Bronchial epithelial cell (primary cell): ENCODE measurements at regions not wholly inside any gene's neighbourhood (a gene's known extent, or its start where the extent isn't known, plus 50 kb on each side); places are given as distances from the start of the nearest gene placed in this dataset.
"Not testable (repeated sequence)": the region's sequence is repeated elsewhere in the genome, so short reads cannot be mapped to it uniquely, and the experiment has no call there.

Experiments used
- DNase-seq: peaks from one replicate; pipeline ENCODE4 v3.0.0-alpha.2; 2010; ENCODE audit warnings: low read depth
- FAIRE-seq: peaks from 2 replicates; lab custom pipeline; 2011; peaks lifted over from hg19 to GRCh38; lab: Jason Lieb, UNC
- H3K27me3 ChIP-seq: 2 replicates; pipeline ENCODE4 v1.5.1; 2011; ENCODE audit warnings: low read length; ENCODE audit not compliant: control insufficient read depth, insufficient read depth
- H3K36me3 ChIP-seq: 2 replicates; pipeline ENCODE4 v1.5.1; 2011; ENCODE audit warnings: low read length; ENCODE audit not compliant: control insufficient read depth, insufficient read depth
- H3K4me3 ChIP-seq: 2 replicates; pipeline ENCODE4 v1.5.1; 2011; ENCODE audit warnings: mild to moderate bottlenecking, low read depth, low read length, control low read depth
- TF ChIP-seq, protein P1 (sequence below): IDR thresholded peaks from 2 replicates; pipeline ENCODE4 v1.5.1; 2011; ENCODE audit warnings: mild to moderate bottlenecking, moderate library complexity, low read length, control low read depth, inconsistent platforms; ENCODE audit not compliant: insufficient read depth, severe bottlenecking

DNA sequence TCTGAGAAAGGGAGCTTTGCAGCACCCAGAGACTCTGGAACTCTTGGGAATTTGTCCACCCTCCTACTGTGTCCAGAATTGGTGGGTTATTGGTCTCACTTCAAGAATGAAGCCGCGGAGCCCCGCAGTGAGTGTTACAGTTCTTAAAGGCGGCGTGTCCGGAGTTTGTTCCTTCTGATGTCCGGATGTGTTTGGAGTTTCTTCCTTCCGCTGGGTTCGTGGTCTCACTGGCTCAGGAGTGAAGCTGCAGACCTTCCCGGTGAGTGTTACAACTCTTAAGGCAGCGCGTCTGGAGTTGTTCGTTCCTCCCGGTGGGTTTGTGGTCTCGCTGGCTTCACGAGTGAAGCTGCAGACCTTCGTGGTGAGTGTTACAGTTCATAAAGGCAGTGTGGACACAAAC lies 824.7 kb downstream of the LRRTM4 start:
- not testable (repeated sequence) for FAIRE-seq, H3K27me3 ChIP-seq, DNase-seq, H3K36me3 ChIP-seq, H3K4me3 ChIP-seq

DNA sequence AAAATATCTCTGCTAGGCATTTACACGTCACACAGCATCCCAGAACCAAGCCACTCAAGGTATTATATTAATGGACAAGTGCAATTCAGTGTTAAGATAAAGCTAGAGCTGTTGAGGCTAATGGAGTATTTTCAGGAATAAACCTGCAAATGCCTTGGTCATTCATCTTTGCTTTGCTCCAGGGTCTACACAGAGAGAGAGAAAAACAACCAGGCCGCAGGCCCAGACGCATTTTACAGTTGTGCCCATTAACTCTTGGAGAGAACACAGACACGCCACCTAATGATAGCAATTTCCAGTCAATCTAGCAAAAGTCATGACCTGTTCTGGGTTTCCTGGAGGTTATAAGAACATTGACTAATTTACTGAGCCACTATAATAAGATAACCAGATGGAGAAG lies 829.3 kb downstream of the LRRTM4 start:
- FAIRE-seq (no peak), DNase-seq (no peak)
- TF ChIP-seq, protein P1, sequence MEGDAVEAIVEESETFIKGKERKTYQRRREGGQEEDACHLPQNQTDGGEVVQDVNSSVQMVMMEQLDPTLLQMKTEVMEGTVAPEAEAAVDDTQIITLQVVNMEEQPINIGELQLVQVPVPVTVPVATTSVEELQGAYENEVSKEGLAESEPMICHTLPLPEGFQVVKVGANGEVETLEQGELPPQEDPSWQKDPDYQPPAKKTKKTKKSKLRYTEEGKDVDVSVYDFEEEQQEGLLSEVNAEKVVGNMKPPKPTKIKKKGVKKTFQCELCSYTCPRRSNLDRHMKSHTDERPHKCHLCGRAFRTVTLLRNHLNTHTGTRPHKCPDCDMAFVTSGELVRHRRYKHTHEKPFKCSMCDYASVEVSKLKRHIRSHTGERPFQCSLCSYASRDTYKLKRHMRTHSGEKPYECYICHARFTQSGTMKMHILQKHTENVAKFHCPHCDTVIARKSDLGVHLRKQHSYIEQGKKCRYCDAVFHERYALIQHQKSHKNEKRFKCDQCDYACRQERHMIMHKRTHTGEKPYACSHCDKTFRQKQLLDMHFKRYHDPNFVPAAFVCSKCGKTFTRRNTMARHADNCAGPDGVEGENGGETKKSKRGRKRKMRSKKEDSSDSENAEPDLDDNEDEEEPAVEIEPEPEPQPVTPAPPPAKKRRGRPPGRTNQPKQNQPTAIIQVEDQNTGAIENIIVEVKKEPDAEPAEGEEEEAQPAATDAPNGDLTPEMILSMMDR: no peak
- H3K27me3 ChIP-seq: no peaks in the 10 kb centered on the region
- no peaks in the 10 kb centered on the region for H3K36me3 ChIP-seq
- H3K4me3 ChIP-seq: no peak overlapping the region

DNA sequence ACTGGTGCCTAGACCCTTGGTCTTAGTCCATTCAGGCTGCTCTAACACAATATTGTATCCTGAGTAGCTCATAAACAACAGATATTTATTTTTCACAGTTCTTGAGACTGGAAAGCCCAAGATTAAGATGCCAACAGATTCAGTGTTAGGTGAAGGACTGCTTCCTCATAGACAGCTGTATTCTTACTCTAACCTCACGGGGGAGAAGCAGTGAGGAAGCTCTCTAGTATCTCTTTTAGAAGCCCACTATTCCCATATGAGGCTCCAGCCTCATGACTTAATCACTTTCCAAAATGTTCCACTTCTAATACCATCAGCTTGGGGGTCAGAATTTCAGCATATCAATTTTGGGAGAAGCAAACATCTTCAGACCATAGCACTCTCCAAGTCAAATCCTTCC lies 833.4 kb downstream of the LRRTM4 start:
- FAIRE-seq (no peak), DNase-seq (no peak)
- TF ChIP-seq, protein P1: no peak
- Histone ChIP-seq H3K36me3 (no peaks in the 10 kb centered on the region), H3K4me3 (no peak overlapping the region), H3K27me3 (no peaks in the 10 kb centered on the region)

DNA sequence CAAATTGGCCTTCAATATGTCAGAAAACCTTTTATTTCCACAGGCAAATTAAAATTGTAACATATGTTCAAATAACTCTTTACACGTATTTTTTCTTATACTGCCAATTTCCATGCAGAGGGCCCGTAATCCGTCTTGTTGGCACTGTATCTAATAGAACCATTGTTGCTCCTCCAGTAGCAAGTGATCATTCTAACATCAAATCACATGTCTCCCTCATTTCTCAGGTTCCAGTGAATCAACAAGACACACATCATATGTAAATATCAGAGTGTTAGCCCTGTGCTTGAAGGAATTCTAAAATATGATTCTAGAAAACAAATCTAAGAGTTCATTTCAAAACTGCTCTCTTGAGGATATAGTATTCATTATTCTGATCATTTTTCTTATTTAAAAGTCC lies 834.3 kb downstream of the LRRTM4 start:
- DNase-seq (no peak), FAIRE-seq (no peak)
- TF ChIP-seq, protein P1: no peak
- H3K36me3 ChIP-seq: no peaks in the 10 kb centered on the region
- no peak overlapping the region for H3K4me3 ChIP-seq
- no peaks in the 10 kb centered on the region for H3K27me3 ChIP-seq

DNA sequence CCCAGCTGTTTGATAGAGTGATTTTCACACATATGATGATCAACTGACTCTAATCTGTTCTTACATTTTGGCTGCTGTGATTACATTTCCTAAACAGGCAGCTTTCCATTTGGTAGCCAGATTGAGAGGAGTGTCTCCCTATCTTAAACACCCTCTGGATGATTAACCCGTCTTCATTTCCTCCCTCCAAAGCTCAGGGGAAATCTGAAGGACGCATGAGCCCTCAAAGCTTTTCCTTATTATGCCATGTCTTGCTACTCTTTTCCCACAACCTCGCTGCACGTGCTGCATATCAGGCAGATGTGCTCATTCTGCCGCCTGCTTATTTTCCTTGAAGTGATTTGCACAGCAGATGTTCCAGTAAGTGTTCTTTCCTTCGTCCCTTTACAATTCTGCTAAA lies 837.4 kb downstream of the LRRTM4 start:
- no peak overlapping the region for H3K4me3 ChIP-seq
- no peaks in the 10 kb centered on the region for H3K27me3 ChIP-seq
- no peaks in the 10 kb centered on the region for H3K36me3 ChIP-seq
- DNase-seq (no peak), FAIRE-seq (no peak)
- TF ChIP-seq, protein P1: no peak

DNA sequence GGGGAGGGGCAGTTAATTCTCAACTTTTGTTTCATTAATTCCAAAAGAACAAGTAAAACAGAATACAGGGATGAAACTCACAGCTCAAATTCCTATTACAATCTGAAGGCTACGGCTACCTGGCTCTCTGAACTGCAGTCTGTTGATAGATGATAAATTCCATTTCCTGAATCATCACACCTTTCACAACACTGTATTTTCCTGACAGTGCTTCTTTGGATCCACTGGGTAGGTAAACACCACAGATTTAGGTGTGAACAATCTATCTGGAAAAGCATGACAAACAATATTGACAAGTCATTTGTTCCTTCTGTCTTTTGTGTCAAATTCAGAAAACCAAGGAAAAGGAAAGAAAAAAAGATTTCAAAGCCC lies 843.2 kb downstream of the LRRTM4 start:
- DNase-seq (peak; percentile 40), FAIRE-seq (no peak)
- H3K27me3 ChIP-seq: no peaks in the 10 kb centered on the region

More for the DNA sequence above, 843.2 kb downstream of the LRRTM4 start:
- Histone ChIP-seq H3K4me3 (no peak overlapping the region), H3K36me3 (no peaks in the 10 kb centered on the region)
- TF ChIP-seq, protein P1: no peak
